ENCODE measurements at regions not wholly inside any gene's neighbourhood (a gene's known extent, or its start where the extent isn't known, plus 50 kb on each side); places are given as distances from the start of the nearest gene placed in this dataset.

GRCh38 chr22:47690586-47690985 is 928.1 kb downstream of the TBC1D22A start:
- no peaks in the 10 kb centered on the region for H3K9me3 ChIP-seq

DNA sequence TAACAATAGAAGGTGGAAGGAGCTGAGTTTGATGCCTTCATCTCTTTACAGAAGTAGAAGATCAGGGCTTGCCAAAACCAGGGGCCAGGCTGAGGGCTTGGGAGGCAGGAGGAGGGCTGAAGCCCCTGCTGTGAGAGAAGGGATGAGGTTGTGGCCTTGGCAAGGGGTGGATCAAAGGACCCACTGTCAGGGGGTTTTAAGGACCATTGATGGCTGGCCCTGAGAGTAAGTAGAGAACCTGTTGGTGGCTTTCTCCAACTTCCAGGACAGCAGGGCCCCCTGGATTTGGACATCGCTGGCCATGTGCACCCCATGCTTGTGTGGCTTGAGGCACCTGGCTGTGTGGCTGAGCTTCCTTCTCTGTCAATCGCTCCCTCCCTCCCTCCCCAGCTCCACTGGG is 927.7 kb downstream of the TBC1D22A start:
- H3K4me1 ChIP-seq: no peaks in the 10 kb centered on the region
- DNase-seq (ENCODE audit: low spot score): no peak
- no peak overlapping the region for H3K27ac ChIP-seq
- H3K9me3 ChIP-seq: no peaks in the 10 kb centered on the region
- H3K27me3 ChIP-seq: no peaks in the 10 kb centered on the region
- H3K36me3 ChIP-seq: no peaks in the 10 kb centered on the region
- H3K4me3 ChIP-seq: no peak overlapping the region
- TF ChIP-seq, protein P1, sequence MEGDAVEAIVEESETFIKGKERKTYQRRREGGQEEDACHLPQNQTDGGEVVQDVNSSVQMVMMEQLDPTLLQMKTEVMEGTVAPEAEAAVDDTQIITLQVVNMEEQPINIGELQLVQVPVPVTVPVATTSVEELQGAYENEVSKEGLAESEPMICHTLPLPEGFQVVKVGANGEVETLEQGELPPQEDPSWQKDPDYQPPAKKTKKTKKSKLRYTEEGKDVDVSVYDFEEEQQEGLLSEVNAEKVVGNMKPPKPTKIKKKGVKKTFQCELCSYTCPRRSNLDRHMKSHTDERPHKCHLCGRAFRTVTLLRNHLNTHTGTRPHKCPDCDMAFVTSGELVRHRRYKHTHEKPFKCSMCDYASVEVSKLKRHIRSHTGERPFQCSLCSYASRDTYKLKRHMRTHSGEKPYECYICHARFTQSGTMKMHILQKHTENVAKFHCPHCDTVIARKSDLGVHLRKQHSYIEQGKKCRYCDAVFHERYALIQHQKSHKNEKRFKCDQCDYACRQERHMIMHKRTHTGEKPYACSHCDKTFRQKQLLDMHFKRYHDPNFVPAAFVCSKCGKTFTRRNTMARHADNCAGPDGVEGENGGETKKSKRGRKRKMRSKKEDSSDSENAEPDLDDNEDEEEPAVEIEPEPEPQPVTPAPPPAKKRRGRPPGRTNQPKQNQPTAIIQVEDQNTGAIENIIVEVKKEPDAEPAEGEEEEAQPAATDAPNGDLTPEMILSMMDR (IDR thresholded peaks at IDR 0.05): no peak

More at GRCh38 chr22:47690586-47690985, 928.1 kb downstream of the TBC1D22A start:
- Histone ChIP-seq H3K27ac (no peak overlapping the region), H3K4me3 (no peak overlapping the region), H3K27me3 (no peaks in the 10 kb centered on the region), H3K4me1 (no peaks in the 10 kb centered on the region), H3K36me3 (no peaks in the 10 kb centered on the region)
- DNase-seq (ENCODE audit: low spot score): no peak
- TF ChIP-seq, protein P1 (IDR thresholded peaks at IDR 0.05): no peak

DNA sequence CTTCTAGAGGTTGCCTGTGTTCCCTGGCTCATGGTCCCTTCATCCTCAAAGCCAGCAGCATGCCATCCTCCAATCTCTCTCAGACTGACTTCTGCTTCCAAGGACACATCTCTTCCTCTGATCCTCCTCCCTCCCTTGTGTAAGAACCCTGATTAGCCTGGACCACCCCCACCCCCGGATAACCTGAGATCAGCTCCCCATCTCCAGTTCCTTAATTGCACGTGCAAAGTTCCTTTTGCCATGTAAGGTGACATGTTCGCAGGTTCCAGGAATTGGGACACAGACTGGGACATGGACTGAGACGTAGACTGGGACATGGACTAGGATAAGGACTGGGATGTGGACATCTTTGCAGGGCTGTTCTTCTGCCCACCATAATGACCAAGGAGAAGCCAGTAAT is 925.3 kb downstream of the TBC1D22A start:
- peaks cover 0 to 18% of the 10 kb centered on the region in 2 donors for H3K9me3 ChIP-seq
- no peak overlapping the region for H3K27ac ChIP-seq
- TF ChIP-seq, protein P1 (IDR thresholded peaks at IDR 0.05): no peak
- H3K36me3 ChIP-seq: no peaks in the 10 kb centered on the region
- no peak overlapping the region for H3K4me3 ChIP-seq
- DNase-seq (ENCODE audit: low spot score): no peak
- H3K27me3 ChIP-seq: no peaks in the 10 kb centered on the region
- no peaks in the 10 kb centered on the region for H3K4me1 ChIP-seq

DNA sequence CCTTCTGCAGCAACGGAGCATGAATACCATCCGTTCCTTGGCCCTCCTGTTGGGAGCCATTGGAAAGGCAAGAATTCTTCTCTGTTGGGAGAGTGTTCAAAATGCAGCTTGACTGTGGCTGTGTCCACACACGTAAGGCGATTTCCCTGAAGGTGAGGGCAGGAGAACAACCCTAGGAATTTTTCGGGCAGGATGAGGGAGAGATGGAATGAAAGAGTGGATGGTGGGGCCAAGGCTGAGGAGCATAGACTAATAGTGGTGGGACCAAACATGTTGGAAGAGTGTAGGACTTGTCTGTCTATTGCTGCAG is 924.9 kb downstream of the TBC1D22A start:
- TF ChIP-seq, protein P1 (IDR thresholded peaks at IDR 0.05): no peak

GRCh38 chr22:47686594-47687345 is 924.3 kb downstream of the TBC1D22A start:
- Histone ChIP-seq H3K27ac (no peak overlapping the region), H3K9me3 (peaks cover 0 to 23% of the 10 kb centered on the region in 2 donors), H3K4me1 (no peaks in the 10 kb centered on the region), H3K27me3 (no peaks in the 10 kb centered on the region), H3K4me3 (no peak overlapping the region), H3K36me3 (no peaks in the 10 kb centered on the region)
- DNase-seq (ENCODE audit: low spot score): no peak
- TF ChIP-seq, protein P1 (IDR thresholded peaks at IDR 0.05): no peak

More for the DNA sequence above, 924.9 kb downstream of the TBC1D22A start:
- H3K4me3 ChIP-seq: no peak overlapping the region
- H3K9me3 ChIP-seq: peaks cover 0 to 23% of the 10 kb centered on the region in 2 donors
- no peaks in the 10 kb centered on the region for H3K4me1 ChIP-seq
- DNase-seq (ENCODE audit: low spot score): no peak
- H3K36me3 ChIP-seq: no peaks in the 10 kb centered on the region
- no peaks in the 10 kb centered on the region for H3K27me3 ChIP-seq
- no peak overlapping the region for H3K27ac ChIP-seq

Data from right atrium auricular region (tissue), 2 donors.